ENCODE measurements at regions not wholly inside any gene's neighbourhood (a gene's known extent, or its start where the extent isn't known, plus 50 kb on each side); places are given as distances from the start of the nearest gene placed in this dataset.
"Not testable (repeated sequence)": the region's sequence is repeated elsewhere in the genome, so short reads cannot be mapped to it uniquely, and the experiment has no call there.

DNA sequence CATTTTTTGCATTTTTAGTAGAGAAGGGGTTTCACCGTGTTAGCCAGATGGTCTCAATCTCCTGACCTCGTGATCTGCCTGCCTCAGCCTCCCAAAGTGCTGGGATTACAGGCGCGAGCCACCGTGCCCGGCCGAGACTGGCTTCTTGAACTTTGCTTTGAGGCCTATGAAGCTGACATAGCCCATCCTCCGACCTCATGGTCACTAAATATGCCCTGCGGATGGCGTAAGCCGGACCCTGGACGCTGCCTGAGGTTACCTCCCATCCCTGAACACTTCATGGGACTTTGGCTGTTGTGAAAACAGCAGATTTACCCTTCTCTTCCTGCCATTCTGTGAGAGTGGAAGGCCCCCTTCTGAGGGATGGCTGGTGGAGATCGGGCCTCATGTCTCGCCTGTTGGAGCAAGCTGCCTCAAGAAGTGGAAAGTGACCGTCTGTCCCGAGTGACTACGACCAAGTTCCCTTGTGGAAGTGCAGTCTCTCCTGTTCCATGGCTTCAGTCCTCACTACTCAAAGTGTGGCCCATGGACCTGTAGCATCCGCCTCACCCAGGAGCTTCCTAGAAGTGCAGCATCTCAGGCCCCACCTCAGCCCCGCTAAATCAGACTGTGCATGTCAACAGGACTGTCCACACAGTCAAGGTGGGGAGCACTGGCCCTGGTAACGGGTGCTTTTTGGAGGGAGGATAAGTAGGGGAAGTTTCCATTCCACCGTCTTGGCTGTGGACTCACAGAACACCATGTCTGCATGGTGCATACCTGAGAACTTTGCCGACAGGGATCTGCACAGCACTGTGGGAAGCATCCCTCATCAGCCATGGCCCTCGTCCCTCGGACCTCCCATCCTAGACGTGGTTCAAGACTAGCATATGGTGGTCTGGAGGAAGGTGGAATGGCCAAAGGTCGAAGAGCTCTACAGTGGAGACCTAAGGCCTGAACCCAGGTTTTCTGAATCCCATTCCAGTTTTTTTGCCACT, 210.5 kb upstream of the SHH start:
- DNase-seq, result no peak

DNA sequence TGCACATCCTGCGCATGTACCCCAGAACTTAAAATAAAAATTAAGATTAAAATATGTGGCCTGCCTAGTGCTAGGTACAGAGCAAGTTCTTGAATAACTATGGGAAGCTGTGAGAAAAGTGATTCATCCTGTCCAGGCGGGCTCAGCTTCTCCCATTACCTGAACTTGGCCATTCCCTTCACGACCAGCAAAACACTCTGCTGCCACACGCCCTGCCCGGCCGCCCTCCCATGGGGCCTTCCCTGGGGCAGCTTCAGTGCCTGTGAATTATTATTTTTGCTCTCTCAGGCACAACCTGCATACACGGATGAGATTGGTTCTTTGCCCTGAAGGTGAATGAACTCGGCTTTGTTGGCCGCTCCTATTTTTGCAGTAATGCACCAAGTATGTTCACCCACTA, 209.2 kb upstream of the SHH start:
- DNase-seq, result no peak

- DNase-seq, result no peak
Measured at GRCh38 chr7:156020566-156020965, 208.3 kb upstream of the SHH start.

- no peak for DNase-seq
Measured at GRCh38 chr7:156019776-156020565, 207.7 kb upstream of the SHH start.

- DNase-seq, result no peak
Measured at GRCh38 chr7:156019308-156019707, 207.0 kb upstream of the SHH start.

DNA sequence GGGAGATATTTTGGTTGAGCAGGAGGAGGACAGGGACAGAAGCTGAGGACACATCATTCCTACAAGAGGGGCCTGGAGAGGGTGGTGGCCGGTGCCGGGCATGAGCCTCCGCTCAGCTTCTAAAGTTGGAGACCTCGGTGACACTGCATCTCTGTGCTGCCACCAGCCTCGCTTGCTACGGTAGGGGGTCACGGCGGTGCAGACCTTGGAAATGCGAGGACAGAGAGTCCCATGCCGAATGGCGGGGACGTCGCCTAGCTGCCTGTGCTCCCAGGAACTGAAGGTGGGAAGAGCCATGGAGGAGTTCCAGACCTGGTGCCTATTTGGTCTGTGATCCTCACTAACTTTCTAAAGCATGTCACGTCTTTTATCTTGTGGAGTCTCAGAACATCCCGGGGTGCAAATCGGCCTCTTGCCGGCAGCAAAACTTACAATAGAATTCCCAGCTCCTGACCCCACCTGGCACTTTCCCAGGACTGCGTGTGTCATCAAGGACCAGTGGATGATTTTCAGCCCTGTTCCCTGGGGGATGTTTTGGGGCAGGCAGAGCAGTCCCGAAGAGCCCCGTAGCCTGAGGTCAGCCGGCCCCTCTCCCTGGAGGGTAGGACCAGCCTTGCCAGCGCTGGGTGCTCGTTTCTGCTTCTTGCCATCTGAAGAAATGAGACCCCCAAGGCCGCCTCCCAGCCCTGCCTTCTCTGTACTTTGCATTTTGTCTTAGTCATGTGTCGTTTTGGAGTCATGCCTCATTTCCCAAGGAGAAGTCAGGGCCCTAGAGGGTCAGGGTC, 205.8 kb upstream of the SHH start:
- no peak for DNase-seq

- DNase-seq, result no peak
Measured at GRCh38 chr7:156017431-156017830, 205.2 kb upstream of the SHH start.

DNA sequence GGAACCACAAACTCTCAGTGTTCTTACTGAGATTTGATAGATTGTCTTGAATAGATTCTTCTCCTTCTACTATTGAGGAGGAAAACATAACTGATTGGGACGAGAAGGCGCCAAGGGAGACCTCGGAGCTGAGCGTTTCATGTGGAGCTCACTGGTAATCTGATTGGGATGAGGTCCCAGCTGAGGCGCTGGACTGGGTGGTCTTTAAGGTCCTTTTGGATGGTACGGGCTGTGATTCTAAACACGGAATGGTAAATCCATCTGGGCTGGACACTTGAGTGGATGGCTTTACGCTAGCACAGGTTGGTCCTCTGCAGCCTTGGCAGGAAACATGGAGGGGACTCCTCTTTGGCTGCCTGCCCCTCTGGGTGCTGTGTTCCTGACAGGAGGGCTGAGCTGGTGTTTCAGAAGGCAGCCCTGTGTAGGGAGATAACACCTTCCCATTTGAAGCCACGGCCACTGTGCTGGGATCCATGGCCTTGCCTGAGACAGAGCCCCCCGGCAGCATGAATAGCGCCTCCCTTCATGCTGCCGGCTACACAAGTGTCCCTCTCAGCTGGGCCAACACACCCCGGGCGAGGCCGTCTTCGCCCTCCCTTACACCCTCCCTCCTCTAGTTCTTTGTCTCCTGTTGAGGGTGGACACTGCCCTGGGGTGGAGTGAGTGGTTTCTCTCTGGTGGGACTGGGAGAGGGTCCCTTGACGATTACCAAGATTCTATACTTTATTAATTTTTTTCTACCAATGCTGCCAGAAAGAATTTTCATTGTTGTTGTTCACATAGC, 203.2 kb upstream of the SHH start:
- no peak for DNase-seq

GRCh38 chr7:156014808-156015207, 202.5 kb upstream of the SHH start:
- no peak for DNase-seq

DNA sequence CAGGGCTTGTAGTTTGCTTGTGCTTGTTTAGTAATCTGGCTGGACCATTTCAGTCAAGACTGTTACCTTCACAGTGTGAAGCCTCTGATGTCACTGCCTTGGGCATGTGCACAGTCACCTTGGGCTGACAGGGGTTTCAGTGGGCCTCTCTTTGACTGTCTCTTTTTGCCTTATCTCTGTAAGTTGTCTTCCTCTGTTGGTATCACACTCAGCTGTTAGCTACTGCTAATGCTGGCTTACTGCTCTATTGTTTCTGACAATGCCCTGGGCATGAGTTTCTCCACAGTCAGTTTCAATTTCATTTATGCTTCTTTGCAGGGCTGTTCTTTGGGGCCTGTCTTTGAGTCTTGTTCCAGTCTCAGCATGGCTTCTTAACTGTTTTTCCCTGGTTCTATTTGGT, 201.9 kb upstream of the SHH start:
- no peak for DNase-seq

DNA sequence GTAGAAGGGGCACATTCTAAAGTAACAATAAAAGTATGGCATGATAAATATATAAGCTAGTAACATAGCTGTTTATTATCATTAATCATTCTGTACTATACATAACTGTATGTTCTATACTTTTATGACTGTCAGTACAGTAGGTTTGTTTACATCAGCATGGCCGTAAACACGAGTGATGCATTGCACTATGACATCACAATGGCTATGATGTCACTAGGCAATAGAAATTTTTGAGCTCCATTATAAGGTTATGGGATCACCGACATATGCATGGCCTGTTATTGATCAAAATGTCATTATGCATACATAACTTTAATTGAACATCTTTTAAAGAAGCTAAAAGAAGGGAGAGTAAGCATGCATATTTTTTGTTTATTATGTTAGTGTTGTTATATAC, 200.1 kb upstream of the SHH start:
- no peak for DNase-seq

- DNase-seq, result no peak
Measured at GRCh38 chr7:156009569-156009968, 197.3 kb upstream of the SHH start.

DNA sequence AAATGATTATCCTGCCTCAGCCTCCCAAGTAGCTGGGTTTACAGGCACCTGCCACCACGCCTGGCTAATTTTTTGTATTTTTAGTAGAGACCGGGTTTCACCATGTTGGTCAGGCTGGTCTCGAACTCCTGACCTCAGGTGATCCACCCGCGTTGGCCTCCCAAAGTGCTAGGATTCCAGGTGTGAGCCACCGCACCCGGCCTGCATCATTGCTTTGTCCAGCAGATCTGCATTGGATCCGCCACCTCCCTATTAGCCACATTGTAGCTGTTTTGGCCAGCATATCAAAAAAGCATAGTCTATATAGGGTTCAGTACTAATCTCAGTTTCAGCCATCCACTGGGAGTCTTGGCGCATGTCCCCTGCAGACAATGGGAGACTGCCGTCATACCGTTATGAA, 194.6 kb upstream of the SHH start:
- DNase-seq, result not testable (repeated sequence)

DNA sequence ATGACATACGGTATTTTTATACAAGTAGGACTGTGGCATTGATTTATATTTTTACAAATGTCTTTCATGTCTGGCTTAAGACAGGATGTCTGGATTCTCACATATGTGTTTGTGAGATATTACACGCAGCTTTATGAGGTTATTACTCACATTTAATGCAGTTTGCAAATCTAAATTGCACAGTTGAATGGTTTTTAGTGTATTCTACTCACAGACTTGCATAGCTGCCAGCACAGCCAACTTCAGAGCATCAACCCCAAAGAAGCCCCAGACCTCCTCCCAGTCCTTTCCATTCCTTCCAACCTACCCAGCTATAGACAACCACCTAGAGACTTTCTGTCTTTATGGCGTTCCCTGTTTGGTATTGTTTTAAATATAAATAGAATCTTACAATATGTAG, 193.8 kb upstream of the SHH start:
- no peak for DNase-seq

GRCh38 chr7:156005202-156005691, 193.0 kb upstream of the SHH start:
- DNase-seq, result no peak

DNA sequence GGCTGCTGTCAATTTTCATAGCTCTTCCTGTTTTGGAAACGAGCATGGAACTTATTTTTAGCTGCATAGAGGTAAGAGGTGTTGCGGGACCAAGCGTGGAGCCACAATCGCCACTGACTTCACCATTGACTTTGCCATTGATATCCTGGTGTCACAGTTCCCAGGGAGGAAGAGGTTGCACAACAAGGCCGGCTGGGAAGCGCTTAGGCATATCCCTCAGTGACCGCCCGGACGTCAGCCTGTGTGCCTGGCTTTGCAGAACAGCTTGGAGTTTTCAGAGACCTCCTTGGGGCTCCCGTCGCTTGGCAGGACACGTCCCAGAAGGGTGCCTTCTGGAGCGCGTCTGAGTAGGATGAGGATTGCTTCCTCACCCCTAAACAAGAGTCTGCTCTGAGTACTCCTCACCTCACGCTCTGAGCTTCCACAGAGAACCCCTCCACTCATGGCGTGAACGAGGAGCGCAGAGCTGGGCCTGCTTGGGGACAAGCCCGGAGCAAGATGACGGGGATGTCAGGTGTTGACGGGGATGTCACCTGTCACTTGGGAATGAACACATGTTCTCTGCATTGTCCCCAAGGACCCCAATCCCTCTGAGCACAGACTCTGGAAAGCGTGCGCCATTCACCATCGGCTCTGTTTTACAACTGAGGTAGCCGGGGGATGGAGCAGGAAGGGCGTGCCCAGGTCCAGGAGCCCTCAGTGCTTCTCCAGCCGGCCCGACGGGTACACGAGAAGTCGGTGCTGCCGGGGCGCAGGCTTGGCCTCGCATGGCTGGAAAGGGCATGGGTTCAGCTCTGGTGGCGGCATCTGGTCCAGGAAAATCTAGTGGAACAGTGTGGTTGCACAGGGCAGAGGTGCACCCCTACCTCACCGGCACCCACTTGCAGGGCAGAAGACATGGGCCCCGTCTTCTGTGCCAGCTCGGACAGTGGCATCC, 192.3 kb upstream of the SHH start:
- no peak for DNase-seq

DNA sequence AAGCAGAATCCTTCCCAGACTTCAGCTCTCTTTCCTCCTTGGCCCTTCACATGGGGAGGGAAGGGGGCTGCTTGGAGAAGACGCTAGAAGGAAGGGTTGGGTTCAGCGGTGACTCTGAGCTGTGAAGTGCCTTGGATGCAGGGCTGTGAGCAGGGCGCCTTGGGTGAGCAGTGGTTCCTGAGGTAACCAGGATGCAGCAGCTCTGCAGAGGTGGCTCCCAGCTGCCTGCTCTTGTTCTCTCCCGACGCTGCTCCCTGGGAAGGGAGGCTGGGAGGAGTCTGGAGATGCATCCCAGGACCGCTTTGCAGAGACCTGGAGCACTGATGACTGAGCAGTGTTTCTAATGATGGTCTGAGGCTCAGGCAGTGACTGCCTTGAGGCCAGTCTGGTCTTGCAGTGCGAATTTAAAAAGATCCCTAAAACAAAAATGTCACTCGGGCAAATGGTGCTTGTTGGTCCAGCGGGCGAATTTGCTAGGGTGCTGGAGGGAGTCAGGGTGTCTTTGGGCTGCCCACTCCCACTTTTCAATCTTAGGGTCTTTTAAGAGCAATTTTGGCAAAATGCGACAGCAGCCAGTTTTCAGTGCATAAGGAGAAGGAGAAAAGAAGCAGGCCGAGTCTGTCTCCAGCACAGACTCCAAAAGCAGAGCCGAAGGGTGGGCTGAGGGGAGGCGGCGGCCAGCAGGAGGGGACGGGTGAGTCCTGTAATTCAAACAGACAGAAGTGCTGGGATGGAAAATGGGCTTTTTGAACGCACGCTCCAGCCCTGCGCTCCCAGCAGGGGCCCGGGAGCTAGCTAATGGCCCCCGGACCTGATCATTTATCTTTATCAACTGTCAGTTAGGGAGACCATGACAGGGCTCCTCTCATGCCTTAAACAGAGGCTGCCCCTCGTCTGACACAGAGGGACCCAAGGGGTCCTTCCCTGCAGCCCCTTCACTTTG, 191.2 kb upstream of the SHH start:
- DNase-seq, result no peak

- no peak for DNase-seq
Measured at GRCh38 chr7:156002362-156003066, 190.3 kb upstream of the SHH start.

All from NCI-H1436 treated with DMSO at 0.1 percent for 48 hours (cell line).